Activated naive CD4-positive, alpha-beta T cell treated with anti-CD3 and anti-CD28 coated beads for 36 hours (primary cell): ENCODE measurements at regions not wholly inside any gene's neighbourhood (a gene's known extent, or its start where the extent isn't known, plus 50 kb on each side); places are given as distances from the start of the nearest gene placed in this dataset.
"Not testable (repeated sequence)": the region's sequence is repeated elsewhere in the genome, so short reads cannot be mapped to it uniquely, and the experiment has no call there.

Source experiments
- CTCF ChIA-PET: fragments of 350-600 bp; sonication (Branson Sonifier 250); formaldehyde crosslinking; loops from one replicate; lab custom pipeline; 2021; ENCODE audit warnings: antibody characterized with exemption; lab: Charles Lee
- DNase-seq: peaks from one replicate; pipeline ENCODE4 v3.0.0-alpha.2; 2020
- H3K27ac Mint-ChIP-seq: one replicate; pipeline ENCODE4 v1.8.0; 2021; ENCODE audit warnings: mild to moderate bottlenecking, mixed read lengths
- H3K27me3 Mint-ChIP-seq: one replicate; pipeline ENCODE4 v1.8.0; 2021; ENCODE audit warnings: low read depth, mixed read lengths
- H3K36me3 Mint-ChIP-seq: one replicate; pipeline ENCODE4 v1.8.0; 2021; ENCODE audit warnings: low read depth, mixed read lengths
- H3K4me1 Mint-ChIP-seq: one replicate; pipeline ENCODE4 v1.8.0; 2021; ENCODE audit warnings: low read depth, mixed read lengths
- H3K4me3 Mint-ChIP-seq: one replicate; pipeline ENCODE4 v1.8.0; 2021; ENCODE audit warnings: mild to moderate bottlenecking, moderate library complexity, mixed read lengths
- H3K9me3 Mint-ChIP-seq: one replicate; pipeline ENCODE4 v1.8.0; 2021; ENCODE audit warnings: mixed read lengths
- intact Hi-C: fragments of 100-400 bp; cut with micrococcal nuclease; formaldehyde crosslinking; loops from one replicate; pipeline ENCODE4 v1.15.1; 2023

GRCh38 chr14:76697246-76697905, 63.9 kb upstream of the VASH1 start:
- no peak for DNase-seq
- Mint-ChIP-seq H3K27me3 (no peaks in the 10 kb centered on the region), H3K27ac (no peak overlapping the region), H3K9me3 (no peaks in the 10 kb centered on the region), H3K4me1 (no peaks in the 10 kb centered on the region), H3K36me3 (no peaks in the 10 kb centered on the region), H3K4me3 (no peak overlapping the region)
- CTCF ChIA-PET, result interaction anchor here (1.4 to 1.5 kb wide), 2 partner anchors 13 to 20 kb away, joined by 4 to 10 read pairs; no protein-coding TSS in a partner anchor
- intact Hi-C loops, result no loop called here

DNA sequence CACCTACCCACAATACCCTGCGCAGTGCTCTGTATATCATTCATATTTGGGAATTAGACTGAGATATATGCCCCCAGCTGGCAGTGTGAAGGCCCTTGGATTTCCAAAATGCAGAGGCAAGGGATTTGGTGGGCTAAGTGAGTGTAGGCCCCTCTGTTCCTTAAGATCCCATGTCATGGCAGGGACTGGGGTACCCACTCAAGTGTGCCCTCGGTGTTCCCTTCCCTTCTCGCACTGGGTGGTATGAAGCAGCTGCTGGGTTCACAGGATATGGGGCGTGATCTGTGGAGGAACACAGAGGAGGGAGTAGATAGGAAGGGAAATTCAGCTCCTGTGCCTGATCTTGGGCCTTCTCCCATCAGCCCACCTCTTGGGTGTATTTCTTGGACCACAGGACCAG, 63.1 kb upstream of the VASH1 start:
- intact Hi-C loops, result no loop called here
- Mint-ChIP-seq H3K27me3 (no peaks in the 10 kb centered on the region), H3K36me3 (no peaks in the 10 kb centered on the region), H3K4me1 (no peaks in the 10 kb centered on the region), H3K4me3 (no peak overlapping the region), H3K9me3 (no peaks in the 10 kb centered on the region), H3K27ac (no peak overlapping the region)
- DNase-seq, result no peak
- CTCF ChIA-PET, result interaction anchor here (0.6 kb wide), 1 partner anchor 58 kb away, joined by 3 read pairs; no protein-coding TSS in a partner anchor

- H3K4me1 Mint-ChIP-seq, result no peaks in the 10 kb centered on the region
- H3K4me3 Mint-ChIP-seq, result no peak overlapping the region
- H3K36me3 Mint-ChIP-seq, result no peaks in the 10 kb centered on the region
- no peak overlapping the region for H3K27ac Mint-ChIP-seq
- DNase-seq, result no peak
- intact Hi-C loops, result no loop called here
- no peaks in the 10 kb centered on the region for H3K27me3 Mint-ChIP-seq
- no peaks in the 10 kb centered on the region for H3K9me3 Mint-ChIP-seq
- CTCF ChIA-PET, result interaction anchor here (0.6 kb wide), 1 partner anchor 57 kb away, joined by 3 read pairs; no protein-coding TSS in a partner anchor
These were observed 62.6 kb upstream of the VASH1 start for GRCh38 chr14:76698631-76699030.

- H3K27me3 Mint-ChIP-seq, result no peaks in the 10 kb centered on the region
- H3K4me3 Mint-ChIP-seq, result no peak overlapping the region
- H3K27ac Mint-ChIP-seq, result no peak overlapping the region
- DNase-seq, result no peak
- H3K9me3 Mint-ChIP-seq, result no peaks in the 10 kb centered on the region
- intact Hi-C loops, result no loop called here
- CTCF ChIA-PET, result no interaction called here
- H3K36me3 Mint-ChIP-seq, result no peaks in the 10 kb centered on the region
- no peaks in the 10 kb centered on the region for H3K4me1 Mint-ChIP-seq
These were observed 61.9 kb upstream of the VASH1 start for GRCh38 chr14:76699209-76699938.

DNA sequence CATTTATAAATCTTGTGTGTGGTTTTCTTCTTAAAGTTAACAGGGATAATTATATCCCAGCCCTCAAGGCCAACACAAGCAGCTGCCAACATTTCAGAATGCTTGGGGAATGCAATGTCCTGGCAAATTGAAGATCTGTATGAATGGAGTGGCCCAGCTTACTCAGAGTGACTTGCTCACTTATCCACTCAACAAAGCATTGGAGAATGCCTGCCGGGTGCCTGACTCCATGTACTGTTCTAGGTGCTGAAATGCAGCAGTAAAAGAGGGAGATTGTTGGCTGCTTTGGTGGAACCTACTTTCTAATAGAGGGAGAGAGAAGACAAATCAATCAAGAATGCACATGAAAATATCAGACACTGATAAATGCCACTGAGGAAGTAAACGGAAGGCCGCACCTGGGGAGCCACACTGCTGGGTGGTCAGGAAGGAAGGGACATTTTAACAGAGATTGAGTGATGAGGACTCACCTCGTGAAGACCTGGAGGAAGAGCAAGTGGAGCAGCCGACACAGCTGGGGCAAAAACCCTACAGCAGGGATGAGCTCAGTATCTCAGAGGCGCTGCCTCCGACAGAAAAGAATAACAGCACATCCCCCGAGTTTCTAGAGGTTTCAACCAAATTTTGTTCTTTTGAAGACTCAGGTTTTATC, 61.2 kb upstream of the VASH1 start:
- no peaks in the 10 kb centered on the region for H3K36me3 Mint-ChIP-seq
- CTCF ChIA-PET, result interaction anchor here (0.5 to 0.8 kb wide), 2 partner anchors 11 to 17 kb away, joined by 3 read pairs; no protein-coding TSS in a partner anchor
- no peak for DNase-seq
- H3K4me3 Mint-ChIP-seq, result no peak overlapping the region
- no peaks in the 10 kb centered on the region for H3K27me3 Mint-ChIP-seq
- no peaks in the 10 kb centered on the region for H3K9me3 Mint-ChIP-seq
- no peak overlapping the region for H3K27ac Mint-ChIP-seq
- no peaks in the 10 kb centered on the region for H3K4me1 Mint-ChIP-seq
- intact Hi-C loops, result no loop called here

GRCh38 chr14:76701436-76701835, 59.8 kb upstream of the VASH1 start:
- Mint-ChIP-seq H3K36me3 (no peaks in the 10 kb centered on the region), H3K4me3 (no peak overlapping the region), H3K4me1 (no peaks in the 10 kb centered on the region), H3K27ac (no peak overlapping the region), H3K27me3 (peaks cover 3% of the 10 kb centered on the region), H3K9me3 (no peaks in the 10 kb centered on the region)
- intact Hi-C loops, result no loop called here
- no peak for DNase-seq
- CTCF ChIA-PET, result interaction anchor here (1.5 kb wide), 1 partner anchor 9 kb away, joined by 7 read pairs; no protein-coding TSS in a partner anchor

DNA sequence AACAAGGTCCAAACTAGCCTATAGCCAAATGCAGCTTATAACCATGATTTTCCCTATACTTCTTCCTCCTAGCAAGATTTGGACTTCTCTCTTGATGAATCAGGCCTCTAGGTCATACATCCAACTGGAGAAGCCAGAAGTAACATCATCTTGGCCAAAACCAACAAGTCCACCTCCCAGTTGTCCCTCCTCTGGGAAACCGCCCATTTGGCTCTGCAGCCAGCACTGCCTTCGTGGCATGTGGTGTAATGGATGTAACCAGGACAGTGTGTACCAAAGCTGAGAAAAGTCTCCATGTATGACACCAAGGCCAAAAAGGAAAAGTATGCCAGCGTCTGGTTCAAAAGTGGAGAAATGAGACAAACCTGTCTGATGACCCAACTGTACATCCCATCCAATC, 59.3 kb upstream of the VASH1 start:
- Mint-ChIP-seq H3K4me1 (no peaks in the 10 kb centered on the region), H3K27ac (no peak overlapping the region), H3K4me3 (no peak overlapping the region), H3K9me3 (no peaks in the 10 kb centered on the region), H3K27me3 (peaks cover 3% of the 10 kb centered on the region), H3K36me3 (no peaks in the 10 kb centered on the region)
- CTCF ChIA-PET, result interaction anchor here (1.5 kb wide), 1 partner anchor 9 kb away, joined by 7 read pairs; no protein-coding TSS in a partner anchor
- intact Hi-C loops, result no loop called here
- no peak for DNase-seq

GRCh38 chr14:76705214-76705613, 56.1 kb upstream of the VASH1 start:
- intact Hi-C loops, result no loop called here
- no peaks in the 10 kb centered on the region for H3K9me3 Mint-ChIP-seq
- peaks cover 3% of the 10 kb centered on the region for H3K27me3 Mint-ChIP-seq
- CTCF ChIA-PET, result interaction anchor here (1.4 kb wide), 1 partner anchor 447 kb away, joined by 3 read pairs; no protein-coding TSS in a partner anchor
- H3K36me3 Mint-ChIP-seq, result no peaks in the 10 kb centered on the region
- H3K27ac Mint-ChIP-seq, result no peak overlapping the region
- H3K4me1 Mint-ChIP-seq, result no peaks in the 10 kb centered on the region
- no peak for DNase-seq
- H3K4me3 Mint-ChIP-seq, result no peak overlapping the region

GRCh38 chr14:76706207-76706606, 55.1 kb upstream of the VASH1 start:
- H3K9me3 Mint-ChIP-seq, DNase-seq, intact Hi-C loops, H3K4me1 Mint-ChIP-seq, H3K27me3 Mint-ChIP-seq, H3K27ac Mint-ChIP-seq, H3K36me3 Mint-ChIP-seq, H3K4me3 Mint-ChIP-seq: not testable (repeated sequence)
- CTCF ChIA-PET, result interaction anchor here (0.6 to 1.4 kb wide), 5 partner anchors 10 to 446 kb away, joined by 3 read pairs; no protein-coding TSS in a partner anchor

DNA sequence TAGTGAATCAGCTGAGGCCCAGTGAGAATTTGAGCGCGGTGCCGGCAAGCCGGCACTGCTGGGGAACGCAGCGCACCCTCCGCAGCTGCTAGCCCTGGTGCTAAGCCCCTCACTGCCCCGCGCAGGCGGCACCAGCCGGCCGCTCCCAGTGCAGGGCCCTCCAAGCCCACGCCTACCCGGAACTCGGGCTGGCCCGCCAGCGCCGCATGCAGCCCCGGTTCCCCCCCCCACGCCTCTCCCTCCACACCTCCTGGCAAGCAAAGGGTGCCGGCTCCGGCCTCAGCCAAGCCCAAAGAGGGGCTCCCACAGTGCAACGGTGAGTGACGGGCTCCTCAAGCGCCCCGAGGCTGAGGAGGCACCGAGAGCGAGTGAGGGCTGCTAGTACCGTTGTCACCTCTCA, 54.5 kb upstream of the VASH1 start:
- H3K4me1 Mint-ChIP-seq, result no peaks in the 10 kb centered on the region
- no peak overlapping the region for H3K4me3 Mint-ChIP-seq
- no peaks in the 10 kb centered on the region for H3K9me3 Mint-ChIP-seq
- intact Hi-C loops, result no loop called here
- no peak overlapping the region for H3K27ac Mint-ChIP-seq
- DNase-seq, result no peak
- H3K27me3 Mint-ChIP-seq, result peaks cover 3% of the 10 kb centered on the region
- H3K36me3 Mint-ChIP-seq, result no peaks in the 10 kb centered on the region
- CTCF ChIA-PET, result interaction anchor here (1.4 to 2.2 kb wide), 3 partner anchors 9 to 105 kb away, joined by 3 to 12 read pairs (median 7); no protein-coding TSS in a partner anchor

DNA sequence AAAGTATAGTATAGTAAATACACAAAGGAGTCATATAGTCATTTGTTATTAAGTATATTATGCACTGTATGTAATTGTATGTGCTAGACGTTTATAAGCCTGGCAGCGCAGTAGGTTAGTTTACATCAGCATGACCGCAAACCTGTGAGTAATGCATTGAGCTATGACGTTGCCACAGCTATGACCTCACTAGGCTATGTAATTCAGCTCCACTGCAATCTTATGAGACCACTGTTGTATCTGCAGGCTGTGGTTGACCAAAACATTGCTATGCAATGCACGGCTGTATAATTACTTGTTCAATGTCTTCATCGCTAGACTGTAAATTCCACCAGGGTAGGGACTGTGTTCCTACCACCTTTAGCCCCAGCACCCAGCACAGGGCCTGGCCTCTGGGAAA, 53.2 kb upstream of the VASH1 start:
- H3K9me3 Mint-ChIP-seq, result no peaks in the 10 kb centered on the region
- DNase-seq, result no peak
- H3K27ac Mint-ChIP-seq, result no peak overlapping the region
- H3K4me3 Mint-ChIP-seq, result no peak overlapping the region
- no peaks in the 10 kb centered on the region for H3K4me1 Mint-ChIP-seq
- intact Hi-C loops, result no loop called here
- CTCF ChIA-PET, result interaction anchor here (0.8 to 5.5 kb wide), 7 partner anchors 9 to 154 kb away, joined by 3 to 76 read pairs (median 4); partner anchors contain the start of gene ANGEL1
- no peaks in the 10 kb centered on the region for H3K36me3 Mint-ChIP-seq
- H3K27me3 Mint-ChIP-seq, result peaks cover 3% of the 10 kb centered on the region

GRCh38 chr14:76708771-76709170, 52.5 kb upstream of the VASH1 start:
- H3K4me3 Mint-ChIP-seq, result no peak overlapping the region
- CTCF ChIA-PET, result interaction anchor here (1.5 to 5.5 kb wide), 4 partner anchors 8 to 104 kb away, joined by 4 to 76 read pairs (median 8); partner anchors contain the start of gene ANGEL1
- intact Hi-C loops, result no loop called here

More at GRCh38 chr14:76708771-76709170, 52.5 kb upstream of the VASH1 start:
- DNase-seq, result no peak
- H3K9me3 Mint-ChIP-seq, result no peaks in the 10 kb centered on the region
- no peaks in the 10 kb centered on the region for H3K36me3 Mint-ChIP-seq
- no peaks in the 10 kb centered on the region for H3K4me1 Mint-ChIP-seq
- H3K27me3 Mint-ChIP-seq, result peaks cover 4% of the 10 kb centered on the region
- H3K27ac Mint-ChIP-seq, result no peak overlapping the region
